Erythroblast (primary cell): ENCODE measurements at regions not wholly inside any gene's neighbourhood (a gene's known extent, or its start where the extent isn't known, plus 50 kb on each side); places are given as distances from the start of the nearest gene placed in this dataset.

Experiments used
- GATA1 ChIP-seq: IDR thresholded peaks from 2 replicates; pipeline ENCODE4 v1.6.1; 2011; ENCODE audit warnings: low read depth, mild to moderate bottlenecking, control low read depth, low read length, moderate library complexity
- POLR2A ChIP-seq: IDR thresholded peaks from 2 replicates; pipeline ENCODE4 v1.6.1; 2011; ENCODE audit warnings: mild to moderate bottlenecking, low read length

DNA sequence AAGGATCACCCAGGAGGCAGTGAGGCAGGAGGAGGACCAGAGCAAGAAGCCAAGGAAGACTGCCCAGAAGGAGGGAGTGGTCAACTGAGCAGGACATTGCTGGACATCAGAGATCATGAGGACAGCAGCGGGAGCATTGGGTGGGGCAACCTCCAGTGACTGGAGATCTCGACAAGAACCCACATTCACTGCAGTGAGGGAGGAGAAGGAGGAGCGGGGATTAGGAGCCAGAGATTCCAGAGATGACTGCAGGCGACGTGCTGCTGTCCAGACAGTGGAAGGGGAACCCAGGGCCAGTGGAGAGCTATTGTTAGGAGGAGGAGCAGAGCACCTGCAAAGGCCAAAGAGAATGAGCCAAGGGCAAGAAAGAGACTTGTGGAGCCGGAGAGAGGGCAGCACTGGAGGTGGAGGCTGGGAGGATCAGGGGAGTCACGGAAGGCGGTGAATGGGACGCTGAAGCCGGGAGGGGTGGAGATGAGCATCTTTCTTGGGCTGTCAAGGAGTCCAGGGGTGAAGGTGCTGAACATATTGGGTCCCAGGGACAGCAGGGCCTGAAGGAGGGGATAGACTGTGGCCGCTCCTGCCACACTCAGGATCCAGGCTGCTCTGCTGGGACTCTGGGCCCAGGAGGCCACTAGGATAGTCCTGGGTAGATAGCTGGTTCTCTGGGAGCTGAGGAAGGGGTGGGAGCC is 140.1 kb upstream of the UNC5B start:
- no peak for TF ChIP-seq POLR2A
- no peak for TF ChIP-seq GATA1
